GM12878 (cell line): ENCODE measurements at regions not wholly inside any gene's neighbourhood (a gene's known extent, or its start where the extent isn't known, plus 50 kb on each side); places are given as distances from the start of the nearest gene placed in this dataset.

Experiments used
- ATAC-seq: fragments of 200-7000 bp; cut with Tn5 transposase; 3 replicates; pipeline ENCODE4 v1.9.1; 2020; ENCODE audit warnings: mild to moderate bottlenecking, moderate library complexity
- BruUV-seq: library from RNA; stranded (reverse); fragments of 400-500 nt; replicated peaks from 2 replicates; lab custom pipeline; 2021; lab: Mats Ljungman, UMichigan
- CTCF ChIA-PET: fragments of 300-600 bp; sonication (Branson Sonifier 250); formaldehyde crosslinking; extraction: SDS; loops from one replicate; lab custom pipeline; 2021; ENCODE audit warnings: inconsistent platforms; lab: Yijun Ruan, JAX
- POLR2A ChIA-PET: fragments of 350-600 bp; formaldehyde crosslinking; extraction: SDS; loops from one replicate; lab custom pipeline; 2021; ENCODE audit warnings: inconsistent platforms; lab: Charles Lee
- RAD21 ChIA-PET: fragments of 300-600 bp; sonication (Branson Sonifier 250); formaldehyde crosslinking; loops from one replicate; lab custom pipeline; 2023; ENCODE audit warnings: antibody characterized with exemption; ENCODE audit not compliant: unreplicated experiment; lab: Charles Lee
- SMC1A ChIA-PET: fragments of 300-600 bp; sonication (Branson Sonifier 250); formaldehyde crosslinking; loops from one replicate; lab custom pipeline; 2023; ENCODE audit not compliant: unreplicated experiment, uncharacterized antibody; lab: Charles Lee
- DNase-seq: peaks from one replicate; pipeline ENCODE4 v3.0.0-alpha.2; 2011; ENCODE audit warnings: low read depth, low spot score
- FAIRE-seq: peaks from 3 replicates; lab custom pipeline; 2011; peaks lifted over from hg19 to GRCh38; lab: Jason Lieb, UNC
- H2AFZ ChIP-seq: 2 replicates; pipeline ENCODE4 v1.6.0; 2011; ENCODE audit warnings: low read depth, low read length, control low read depth; ENCODE audit not compliant: control insufficient read depth
- H3K27ac ChIP-seq: 2 replicates; pipeline ENCODE4 v1.5.1; 2011; ENCODE audit warnings: control low read depth; ENCODE audit not compliant: control insufficient read depth, insufficient read depth
- H3K27me3 ChIP-seq, 2 experiments: replicated peaks in 1 of 2; 2 replicates each; pipeline versions ENCODE4 v1.6.0 to v1.6.1; 2011; ENCODE audit warnings: low read length in 1 of 2; ENCODE audit not compliant: control insufficient read depth in 2 of 2, insufficient read depth in 2 of 2
- H3K36me3 ChIP-seq, 2 experiments: 2 replicates each; pipeline ENCODE4 v1.5.1; 2011; ENCODE audit warnings: low read length in 1 of 2; ENCODE audit not compliant: control insufficient read depth in 2 of 2, insufficient read depth in 2 of 2
- H3K4me1 ChIP-seq: 2 replicates; pipeline ENCODE4 v1.6.1; 2011; ENCODE audit warnings: mild to moderate bottlenecking, low read length, moderate library complexity, mixed read lengths; ENCODE audit not compliant: control insufficient read depth, insufficient read depth
- H3K4me2 ChIP-seq: 2 replicates; pipeline ENCODE4 v1.6.0; 2011; ENCODE audit warnings: control low read depth; ENCODE audit not compliant: control insufficient read depth, insufficient read depth
- H3K4me3 ChIP-seq: fragments of 200-600 bp; sonication (generic); 2 replicates; pipeline ENCODE4 v1.5.1; 2016
- H3K79me2 ChIP-seq: 2 replicates; pipeline ENCODE4 v1.6.0; 2011; ENCODE audit warnings: low read length; ENCODE audit not compliant: control insufficient read depth, insufficient read depth
- H3K9ac ChIP-seq: 2 replicates; pipeline ENCODE4 v1.8.0; 2011; ENCODE audit warnings: low read length, control low read depth, mixed read lengths; ENCODE audit not compliant: control insufficient read depth, insufficient read depth
- H3K9me3 ChIP-seq: replicated peaks from 3 replicates; pipeline ENCODE4 v1.5.1; 2011; ENCODE audit warnings: mild to moderate bottlenecking, low read length; ENCODE audit not compliant: control insufficient read depth, insufficient read depth
- H4K20me1 ChIP-seq: 2 replicates; pipeline ENCODE4 v1.6.0; 2011; ENCODE audit not compliant: control insufficient read depth, insufficient read depth
- BACH1 ChIP-seq: fragments of 450-650 bp; IDR thresholded peaks from 2 replicates; pipeline ENCODE4 v1.6.1; 2017; ENCODE audit warnings: mild to moderate bottlenecking, borderline replicate concordance
- BRCA1 ChIP-seq: IDR thresholded peaks from 2 replicates; pipeline ENCODE4 v1.6.1; 2011; ENCODE audit warnings: low read depth, low read length, improper control_type of control experiment
- CHD2 ChIP-seq: IDR thresholded peaks from 2 replicates; pipeline ENCODE4 v1.6.1; 2011; ENCODE audit warnings: low read depth, low read length, improper control_type of control experiment, borderline replicate concordance
- HCFC1 ChIP-seq: fragments of 150-350 bp; IDR thresholded peaks from 2 replicates; pipeline ENCODE4 v1.6.1; 2014; ENCODE audit warnings: low read length
- MTA3 ChIP-seq: IDR thresholded peaks from 2 replicates; pipeline ENCODE4 v1.6.1; 2012; ENCODE audit warnings: low read length, inconsistent platforms, borderline replicate concordance
- MXI1 ChIP-seq: fragments of 150-350 bp; IDR thresholded peaks from 2 replicates; pipeline ENCODE4 v1.6.1; 2011; ENCODE audit warnings: low read depth, mild to moderate bottlenecking, inconsistent platforms, low read length, improper control_type of control experiment
- NR2F1 ChIP-seq: fragments of 450-650 bp; conservative IDR thresholded peaks from 2 replicates; pipeline ENCODE4 v1.6.1; 2017; ENCODE audit warnings: mild to moderate bottlenecking
- PAX8 ChIP-seq: fragments of 450-650 bp; IDR thresholded peaks from 2 replicates; pipeline ENCODE4 v1.6.1; 2017; ENCODE audit warnings: mild to moderate bottlenecking, moderate library complexity
- PML ChIP-seq: IDR thresholded peaks from 2 replicates; pipeline ENCODE4 v1.6.1; 2012; ENCODE audit warnings: low read length, inconsistent platforms
- SKIL ChIP-seq: fragments of 450-650 bp; IDR thresholded peaks from 2 replicates; pipeline ENCODE4 v1.6.1; 2017; ENCODE audit warnings: mild to moderate bottlenecking, low read depth, inconsistent platforms; ENCODE audit not compliant: poor library complexity, severe bottlenecking
- SREBF1 ChIP-seq: IDR thresholded peaks from 2 replicates; pipeline ENCODE4 v1.6.1; 2012; ENCODE audit warnings: mild to moderate bottlenecking, low read length
- TAF1 ChIP-seq: IDR thresholded peaks from 2 replicates; pipeline ENCODE4 v1.6.1; 2011; ENCODE audit warnings: mild to moderate bottlenecking, low read depth, low read length, borderline replicate concordance
- whole genome bisulfite sequencing: methylation state at CpG from one replicate; pipeline ENCODE4 v1.1.6; 2016; ENCODE audit warnings: low lambda C conversion rate; ENCODE audit not compliant: insufficient replicate concordance, insufficient coverage; ENCODE audit errors: missing lambda C conversion rate; 5-methylcytosine and 5-hydroxymethylcytosine counted together
- in situ Hi-C: fragments of 300-500 bp; cut with MboI; formaldehyde crosslinking; loops from 9 replicates; pipeline ENCODE4 v1.14.3; 2018; ENCODE audit warnings: mixed read lengths
- intact Hi-C: fragments of 100-400 bp; cut with micrococcal nuclease; formaldehyde crosslinking; loops from one replicate; pipeline ENCODE4 v1.14.2; 2022; ENCODE audit not compliant: unreplicated experiment
- TF ChIP-seq, protein P1 (sequence below): fragments of 450-650 bp; IDR thresholded peaks from 2 replicates; pipeline ENCODE4 v1.6.1; 2017; ENCODE audit warnings: antibody characterized with exemption, mild to moderate bottlenecking, moderate library complexity
- TF ChIP-seq, protein P2 (sequence below): fragments of 450-650 bp; conservative IDR thresholded peaks from 2 replicates; pipeline ENCODE4 v1.6.1; 2017; ENCODE audit warnings: mild to moderate bottlenecking, moderate library complexity
- TF ChIP-seq, protein P3 (sequence below): fragments of 450-650 bp; IDR thresholded peaks from 2 replicates; pipeline ENCODE4 v1.6.1; 2017; ENCODE audit warnings: mild to moderate bottlenecking, moderate library complexity

- no peak for DNase-seq
- ChIA-PET POLR2A (no interaction called here), SMC1A (no interaction called here), RAD21 (no interaction called here), CTCF (no interaction called here)
- H3K9ac ChIP-seq: no peak overlapping the region
- no peak overlapping the region for H2AFZ ChIP-seq
- FAIRE-seq: no peak
- H3K27ac ChIP-seq: no peak overlapping the region
- H3K4me2 ChIP-seq: no peak overlapping the region
- ATAC-seq: no peak
- H3K4me1 ChIP-seq: no peaks in the 10 kb centered on the region
- H3K9me3 ChIP-seq: no peaks in the 10 kb centered on the region
- 4% methylated on average over 2 of the region's 2 CpGs for WGBS
- H3K4me3 ChIP-seq: no peak overlapping the region
- H4K20me1 ChIP-seq: no peaks in the 10 kb centered on the region
- BruUV-seq: no TSS peak
- intact Hi-C loops: no loop called here
- no peaks in the 10 kb centered on the region for H3K36me3 ChIP-seq
- H3K27me3 ChIP-seq: no peaks in the 10 kb centered on the region
- in situ Hi-C loops: no loop called here
- H3K79me2 ChIP-seq: no peaks in the 10 kb centered on the region
- TF ChIP-seq, protein P1, sequence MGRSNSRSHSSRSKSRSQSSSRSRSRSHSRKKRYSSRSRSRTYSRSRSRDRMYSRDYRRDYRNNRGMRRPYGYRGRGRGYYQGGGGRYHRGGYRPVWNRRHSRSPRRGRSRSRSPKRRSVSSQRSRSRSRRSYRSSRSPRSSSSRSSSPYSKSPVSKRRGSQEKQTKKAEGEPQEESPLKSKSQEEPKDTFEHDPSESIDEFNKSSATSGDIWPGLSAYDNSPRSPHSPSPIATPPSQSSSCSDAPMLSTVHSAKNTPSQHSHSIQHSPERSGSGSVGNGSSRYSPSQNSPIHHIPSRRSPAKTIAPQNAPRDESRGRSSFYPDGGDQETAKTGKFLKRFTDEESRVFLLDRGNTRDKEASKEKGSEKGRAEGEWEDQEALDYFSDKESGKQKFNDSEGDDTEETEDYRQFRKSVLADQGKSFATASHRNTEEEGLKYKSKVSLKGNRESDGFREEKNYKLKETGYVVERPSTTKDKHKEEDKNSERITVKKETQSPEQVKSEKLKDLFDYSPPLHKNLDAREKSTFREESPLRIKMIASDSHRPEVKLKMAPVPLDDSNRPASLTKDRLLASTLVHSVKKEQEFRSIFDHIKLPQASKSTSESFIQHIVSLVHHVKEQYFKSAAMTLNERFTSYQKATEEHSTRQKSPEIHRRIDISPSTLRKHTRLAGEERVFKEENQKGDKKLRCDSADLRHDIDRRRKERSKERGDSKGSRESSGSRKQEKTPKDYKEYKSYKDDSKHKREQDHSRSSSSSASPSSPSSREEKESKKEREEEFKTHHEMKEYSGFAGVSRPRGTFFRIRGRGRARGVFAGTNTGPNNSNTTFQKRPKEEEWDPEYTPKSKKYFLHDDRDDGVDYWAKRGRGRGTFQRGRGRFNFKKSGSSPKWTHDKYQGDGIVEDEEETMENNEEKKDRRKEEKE: no peak
- no peak for TF ChIP-seq NR2F1
- no peak for TF ChIP-seq PAX8
- TF ChIP-seq BACH1: no peak
- TF ChIP-seq SREBF1: no peak
- TF ChIP-seq HCFC1: no peak
- TF ChIP-seq BRCA1: no peak
- no peak for TF ChIP-seq MTA3
- TF ChIP-seq PML: no peak
- no peak for TF ChIP-seq TAF1
- TF ChIP-seq, protein P2, sequence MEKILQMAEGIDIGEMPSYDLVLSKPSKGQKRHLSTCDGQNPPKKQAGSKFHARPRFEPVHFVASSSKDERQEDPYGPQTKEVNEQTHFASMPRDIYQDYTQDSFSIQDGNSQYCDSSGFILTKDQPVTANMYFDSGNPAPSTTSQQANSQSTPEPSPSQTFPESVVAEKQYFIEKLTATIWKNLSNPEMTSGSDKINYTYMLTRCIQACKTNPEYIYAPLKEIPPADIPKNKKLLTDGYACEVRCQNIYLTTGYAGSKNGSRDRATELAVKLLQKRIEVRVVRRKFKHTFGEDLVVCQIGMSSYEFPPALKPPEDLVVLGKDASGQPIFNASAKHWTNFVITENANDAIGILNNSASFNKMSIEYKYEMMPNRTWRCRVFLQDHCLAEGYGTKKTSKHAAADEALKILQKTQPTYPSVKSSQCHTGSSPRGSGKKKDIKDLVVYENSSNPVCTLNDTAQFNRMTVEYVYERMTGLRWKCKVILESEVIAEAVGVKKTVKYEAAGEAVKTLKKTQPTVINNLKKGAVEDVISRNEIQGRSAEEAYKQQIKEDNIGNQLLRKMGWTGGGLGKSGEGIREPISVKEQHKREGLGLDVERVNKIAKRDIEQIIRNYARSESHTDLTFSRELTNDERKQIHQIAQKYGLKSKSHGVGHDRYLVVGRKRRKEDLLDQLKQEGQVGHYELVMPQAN: no peak
- no peak for TF ChIP-seq SKIL
- no peak for TF ChIP-seq MXI1
- no peak for TF ChIP-seq CHD2
- TF ChIP-seq, protein P3, sequence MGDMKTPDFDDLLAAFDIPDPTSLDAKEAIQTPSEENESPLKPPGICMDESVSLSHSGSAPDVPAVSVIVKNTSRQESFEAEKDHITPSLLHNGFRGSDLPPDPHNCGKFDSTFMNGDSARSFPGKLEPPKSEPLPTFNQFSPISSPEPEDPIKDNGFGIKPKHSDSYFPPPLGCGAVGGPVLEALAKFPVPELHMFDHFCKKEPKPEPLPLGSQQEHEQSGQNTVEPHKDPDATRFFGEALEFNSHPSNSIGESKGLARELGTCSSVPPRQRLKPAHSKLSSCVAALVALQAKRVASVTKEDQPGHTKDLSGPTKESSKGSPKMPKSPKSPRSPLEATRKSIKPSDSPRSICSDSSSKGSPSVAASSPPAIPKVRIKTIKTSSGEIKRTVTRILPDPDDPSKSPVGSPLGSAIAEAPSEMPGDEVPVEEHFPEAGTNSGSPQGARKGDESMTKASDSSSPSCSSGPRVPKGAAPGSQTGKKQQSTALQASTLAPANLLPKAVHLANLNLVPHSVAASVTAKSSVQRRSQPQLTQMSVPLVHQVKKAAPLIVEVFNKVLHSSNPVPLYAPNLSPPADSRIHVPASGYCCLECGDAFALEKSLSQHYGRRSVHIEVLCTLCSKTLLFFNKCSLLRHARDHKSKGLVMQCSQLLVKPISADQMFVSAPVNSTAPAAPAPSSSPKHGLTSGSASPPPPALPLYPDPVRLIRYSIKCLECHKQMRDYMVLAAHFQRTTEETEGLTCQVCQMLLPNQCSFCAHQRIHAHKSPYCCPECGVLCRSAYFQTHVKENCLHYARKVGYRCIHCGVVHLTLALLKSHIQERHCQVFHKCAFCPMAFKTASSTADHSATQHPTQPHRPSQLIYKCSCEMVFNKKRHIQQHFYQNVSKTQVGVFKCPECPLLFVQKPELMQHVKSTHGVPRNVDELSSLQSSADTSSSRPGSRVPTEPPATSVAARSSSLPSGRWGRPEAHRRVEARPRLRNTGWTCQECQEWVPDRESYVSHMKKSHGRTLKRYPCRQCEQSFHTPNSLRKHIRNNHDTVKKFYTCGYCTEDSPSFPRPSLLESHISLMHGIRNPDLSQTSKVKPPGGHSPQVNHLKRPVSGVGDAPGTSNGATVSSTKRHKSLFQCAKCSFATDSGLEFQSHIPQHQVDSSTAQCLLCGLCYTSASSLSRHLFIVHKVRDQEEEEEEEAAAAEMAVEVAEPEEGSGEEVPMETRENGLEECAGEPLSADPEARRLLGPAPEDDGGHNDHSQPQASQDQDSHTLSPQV: no peak
Measured at GRCh38 chr13:86006317-86006716, 207.1 kb upstream of the SLITRK6 start.
